CD4-positive, alpha-beta T cell treated with Interleukin-17A for 1 hour (primary cell): ENCODE measurements at regions not wholly inside any gene's neighbourhood (a gene's known extent, or its start where the extent isn't known, plus 50 kb on each side); places are given as distances from the start of the nearest gene placed in this dataset.
"Not testable (repeated sequence)": the region's sequence is repeated elsewhere in the genome, so short reads cannot be mapped to it uniquely, and the experiment has no call there.

Experiments used
- DNase-seq: peaks from one replicate; pipeline ENCODE4 v3.0.0-alpha.2; 2020

DNA sequence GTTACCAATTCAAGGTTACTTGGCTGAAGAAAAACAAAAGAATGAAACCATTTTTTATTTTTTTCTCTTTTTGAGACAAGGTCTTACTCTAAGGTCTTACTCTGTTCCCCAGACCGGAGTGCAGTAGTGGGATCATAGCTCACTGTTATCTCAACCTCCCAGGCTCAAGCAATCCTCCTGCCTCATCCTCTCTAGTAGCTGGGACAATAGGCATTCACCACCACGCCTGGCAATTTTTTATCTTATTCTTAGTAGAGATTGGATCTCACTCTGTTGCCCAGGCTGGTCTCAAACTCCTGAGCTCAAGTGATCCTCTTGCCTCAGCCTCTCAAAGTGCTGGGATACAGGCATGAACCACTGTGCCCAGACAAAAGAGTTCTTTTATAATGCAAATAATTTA lies 3732.0 kb upstream of the OR11H1 start:
- not testable (repeated sequence) for DNase-seq

DNA sequence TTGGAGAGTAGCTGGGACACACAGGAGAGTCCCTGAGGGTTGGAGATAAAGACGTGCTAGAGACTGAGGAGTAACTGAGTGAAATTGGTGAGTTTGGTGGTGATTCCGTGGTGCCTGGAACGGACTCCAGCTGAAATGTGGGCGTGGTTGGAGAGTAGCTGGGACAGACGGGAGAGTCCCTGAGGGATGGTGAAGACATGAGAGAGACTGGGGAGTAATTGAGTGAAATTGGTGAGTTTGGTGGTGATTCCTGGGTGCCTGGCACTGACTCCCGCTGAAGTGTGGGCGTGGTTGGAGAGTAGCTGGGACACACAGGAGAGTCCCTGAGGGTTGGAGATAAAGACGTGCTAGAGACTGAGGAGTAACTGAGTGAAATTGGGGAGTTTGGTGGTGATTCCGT lies 3712.5 kb upstream of the OR11H1 start:
- peak; percentile 0 for DNase-seq

DNA sequence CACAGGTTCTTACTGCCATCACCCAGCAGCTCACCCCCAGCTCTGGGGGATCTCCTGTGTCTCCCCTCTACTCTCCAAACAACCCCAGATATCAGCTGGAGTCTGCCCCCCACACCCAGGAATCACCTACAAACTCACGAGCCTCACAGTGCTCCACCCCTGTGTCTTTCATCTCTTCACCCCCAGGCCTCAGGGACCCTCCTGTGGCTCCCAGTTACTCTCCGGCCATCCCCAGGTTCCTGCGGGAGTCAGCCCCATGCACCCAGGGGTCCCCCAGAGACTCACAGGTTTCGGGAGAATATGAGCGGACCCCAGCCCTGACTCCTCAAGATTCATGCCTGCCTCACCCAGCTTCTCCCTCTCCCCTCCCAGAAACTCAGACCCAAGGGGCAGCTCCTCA lies 3709.1 kb upstream of the OR11H1 start:
- DNase-seq, result not testable (repeated sequence)

DNA sequence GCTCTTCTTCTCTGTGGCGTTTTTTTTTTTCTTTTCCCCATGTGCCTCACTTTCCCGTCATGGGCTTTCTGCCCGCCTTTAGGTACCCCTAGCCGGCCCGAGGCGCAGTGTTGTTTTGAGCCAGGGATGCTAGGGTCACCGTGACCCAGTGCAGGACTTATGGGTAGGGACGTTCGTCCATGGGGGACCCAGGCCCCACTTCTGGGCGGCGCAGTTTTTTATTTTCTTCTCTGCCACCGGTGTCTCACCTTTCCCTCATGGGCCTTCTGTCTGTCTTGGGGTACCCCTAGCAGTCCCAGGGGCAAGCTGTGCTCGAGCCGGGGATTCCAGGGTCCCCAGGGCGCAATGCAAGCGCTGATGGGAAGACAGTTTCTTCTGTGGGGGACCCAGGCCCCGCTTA lies 3705.7 kb upstream of the OR11H1 start:
- DNase-seq, result not testable (repeated sequence)

DNA sequence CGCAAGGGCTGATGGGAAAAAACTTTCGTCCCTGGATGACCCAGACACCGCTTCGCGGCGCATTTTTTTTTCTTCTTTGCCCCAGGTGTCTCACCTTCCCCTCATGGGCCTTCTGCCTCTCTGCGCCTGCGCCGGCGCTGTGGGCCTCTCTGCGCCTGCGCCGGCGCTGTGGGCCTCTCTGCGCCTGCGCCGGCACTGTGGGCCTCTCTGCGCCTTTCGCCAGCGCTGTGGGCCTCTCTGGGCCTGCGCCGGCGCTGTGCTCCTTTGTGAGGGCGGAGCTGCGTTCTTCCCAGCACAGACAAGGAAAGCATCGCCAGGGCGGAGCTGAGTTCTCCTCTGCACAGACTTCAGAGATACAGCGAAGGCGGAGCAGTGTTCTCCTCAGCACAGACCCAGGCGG lies 3703.0 kb upstream of the OR11H1 start:
- not testable (repeated sequence) for DNase-seq

DNA sequence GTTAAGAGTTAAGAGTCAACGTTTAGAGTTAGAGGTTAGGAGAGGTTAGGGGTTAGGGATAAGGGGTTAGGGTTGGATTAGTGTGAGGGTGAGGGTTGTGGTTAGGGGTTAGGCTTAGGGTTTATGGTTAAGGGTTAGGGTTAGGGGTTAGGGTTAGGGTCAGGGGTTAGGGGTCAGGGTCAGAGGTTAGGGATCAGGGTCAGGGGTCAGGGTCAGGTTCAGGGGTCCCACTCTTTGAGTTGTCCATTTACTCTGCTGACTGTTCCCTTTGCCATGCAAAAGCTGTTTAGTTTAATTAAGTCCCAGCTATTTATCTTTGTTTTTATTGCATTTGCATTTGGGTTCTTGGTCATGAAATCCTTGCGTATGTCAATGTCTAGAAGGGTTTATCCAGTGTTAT lies 3702.0 kb upstream of the OR11H1 start:
- not testable (repeated sequence) for DNase-seq

DNA sequence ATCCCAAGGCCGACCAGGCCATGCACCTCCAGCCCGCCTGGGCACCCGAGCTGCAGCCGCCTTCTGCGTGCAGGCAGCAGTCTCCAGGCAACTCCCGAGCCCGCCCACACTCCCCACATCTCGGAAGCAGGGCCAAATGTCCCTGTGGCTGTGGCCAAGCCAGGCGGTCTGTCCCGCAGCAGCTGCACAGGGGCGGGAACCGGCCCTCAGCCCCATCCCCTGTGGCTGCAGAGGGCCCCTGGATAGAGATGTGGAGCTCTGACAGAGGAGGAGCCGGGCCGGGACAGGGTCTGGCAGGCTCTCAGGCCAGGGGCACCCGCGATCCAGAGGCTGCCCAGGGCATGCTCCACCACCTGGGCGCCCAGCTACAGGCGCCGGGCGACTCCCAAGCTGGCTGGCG lies 3698.6 kb upstream of the OR11H1 start:
- not testable (repeated sequence) for DNase-seq
